DMS 273 treated with DMSO at 0.1 percent for 48 hours (cell line): ENCODE measurements at regions not wholly inside any gene's neighbourhood (a gene's known extent, or its start where the extent isn't known, plus 50 kb on each side); places are given as distances from the start of the nearest gene placed in this dataset.

Source experiments
- DNase-seq: peaks from one replicate; lab custom pipeline; 2025; lab: John Stamatoyannopoulos, UW

DNA sequence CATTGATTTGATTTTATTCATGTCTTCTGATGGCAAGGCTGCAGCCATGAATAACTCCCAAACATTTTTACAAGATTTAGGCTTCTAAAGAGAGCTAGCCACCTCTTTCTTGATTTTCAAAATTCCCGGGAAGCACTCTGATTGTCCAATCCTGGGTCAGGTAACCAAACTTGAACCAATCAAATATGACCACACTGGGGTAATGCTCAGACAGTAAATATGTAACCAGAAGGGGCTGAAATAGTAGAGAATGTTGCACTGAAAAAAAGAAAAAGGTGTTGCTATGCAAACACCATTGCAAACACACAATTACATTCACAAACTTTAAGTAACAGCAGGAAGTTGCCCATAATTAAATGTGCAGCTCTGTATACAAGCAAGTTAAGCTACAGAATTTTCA, 112.9 kb upstream of the IQCM start:
- DNase-seq: no peak

DNA sequence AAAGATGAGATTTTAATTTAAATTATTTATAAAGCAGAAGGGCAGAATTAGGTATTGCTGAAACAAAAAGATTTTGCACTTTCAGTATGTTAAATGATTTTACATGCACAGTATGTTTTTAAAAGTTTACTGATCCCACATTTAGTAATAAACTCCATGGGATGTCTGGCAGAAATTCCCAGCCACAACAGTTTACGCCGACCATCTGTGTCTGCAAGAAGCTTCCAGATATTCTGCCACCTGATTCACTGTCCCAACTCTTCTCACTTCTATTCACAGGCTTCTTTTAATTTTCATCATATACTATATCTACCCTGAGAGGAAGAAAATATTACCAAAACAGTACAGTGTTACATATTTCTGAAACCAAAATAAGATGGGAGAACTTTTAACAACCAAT, 115.8 kb upstream of the IQCM start:
- no peak for DNase-seq

DNA sequence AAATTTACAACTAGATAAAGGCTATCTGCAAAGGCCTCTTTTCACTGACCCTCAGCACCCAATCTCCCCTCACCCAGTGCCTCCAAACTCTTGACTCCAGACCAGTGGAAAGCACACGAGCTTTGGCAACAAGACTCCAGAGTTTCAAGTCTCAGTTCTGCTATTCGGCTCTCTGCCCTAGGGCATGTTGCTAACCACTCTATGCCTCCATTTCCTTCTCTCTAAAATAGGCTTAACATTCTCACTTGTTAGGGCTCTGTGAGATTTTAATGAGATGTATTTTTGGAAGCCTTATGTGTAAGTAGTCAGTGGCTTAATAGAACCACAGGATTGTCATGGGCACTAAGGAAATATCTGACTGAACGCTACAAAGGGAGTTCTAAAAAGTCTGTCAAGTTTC, 116.5 kb upstream of the IQCM start:
- DNase-seq: no peak

DNA sequence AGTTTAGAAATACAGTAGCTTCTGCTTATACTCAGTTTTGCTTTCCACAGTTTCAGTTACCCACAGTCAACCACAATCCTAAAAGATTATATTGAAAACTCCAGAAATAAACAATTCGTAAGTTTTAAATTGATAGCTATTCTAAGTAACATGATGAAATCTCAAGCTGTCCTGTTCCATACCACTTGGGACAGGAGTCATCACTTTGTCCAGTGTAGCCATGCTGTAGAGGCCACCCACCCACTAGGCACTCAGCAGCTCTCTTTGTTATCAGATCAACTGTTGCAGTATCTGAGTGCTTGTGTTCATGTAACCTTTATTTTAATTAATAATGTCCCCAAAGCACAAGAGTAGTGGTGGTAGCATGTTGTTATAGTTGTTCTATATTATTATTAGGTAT, 117.5 kb upstream of the IQCM start:
- DNase-seq: no peak

DNA sequence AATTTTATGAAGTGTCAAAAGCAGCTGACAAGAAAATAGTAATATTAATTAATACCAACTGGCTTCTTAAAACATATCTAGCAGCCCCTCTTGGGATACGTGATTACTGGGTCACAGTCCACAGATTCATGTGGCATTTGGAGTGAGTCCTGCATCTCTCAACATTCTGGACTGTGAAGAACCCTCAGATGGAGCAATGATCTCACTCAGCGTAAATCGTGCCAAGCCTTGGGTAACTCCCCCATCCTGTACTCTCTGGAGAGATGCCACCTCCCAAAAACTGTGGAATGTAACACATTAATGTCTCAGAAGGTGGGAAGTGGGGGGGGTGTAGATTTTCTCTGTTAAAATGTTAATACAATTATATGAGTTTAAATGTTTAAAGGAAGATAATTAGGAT, 118.2 kb upstream of the IQCM start:
- DNase-seq: no peak

DNA sequence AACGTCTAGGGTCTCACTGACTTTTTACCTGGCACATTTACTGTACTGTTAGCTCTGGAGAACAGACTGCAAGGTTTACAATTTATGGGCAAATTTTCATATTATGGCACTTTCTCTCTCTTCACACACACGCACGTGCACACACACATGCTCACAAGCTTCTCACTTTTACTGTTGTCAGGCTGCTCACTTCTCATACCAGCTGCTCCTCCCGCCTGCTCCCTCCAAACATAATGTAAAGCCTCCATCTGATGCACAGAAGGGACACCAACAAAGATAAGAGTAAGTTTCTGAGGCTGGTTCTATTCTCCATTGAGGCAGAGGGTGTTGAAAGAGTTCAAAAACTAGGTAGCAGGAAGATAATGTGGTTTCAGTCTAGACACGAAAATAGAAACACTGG, 128.9 kb upstream of the DCLK2 start:
- DNase-seq: no peak

DNA sequence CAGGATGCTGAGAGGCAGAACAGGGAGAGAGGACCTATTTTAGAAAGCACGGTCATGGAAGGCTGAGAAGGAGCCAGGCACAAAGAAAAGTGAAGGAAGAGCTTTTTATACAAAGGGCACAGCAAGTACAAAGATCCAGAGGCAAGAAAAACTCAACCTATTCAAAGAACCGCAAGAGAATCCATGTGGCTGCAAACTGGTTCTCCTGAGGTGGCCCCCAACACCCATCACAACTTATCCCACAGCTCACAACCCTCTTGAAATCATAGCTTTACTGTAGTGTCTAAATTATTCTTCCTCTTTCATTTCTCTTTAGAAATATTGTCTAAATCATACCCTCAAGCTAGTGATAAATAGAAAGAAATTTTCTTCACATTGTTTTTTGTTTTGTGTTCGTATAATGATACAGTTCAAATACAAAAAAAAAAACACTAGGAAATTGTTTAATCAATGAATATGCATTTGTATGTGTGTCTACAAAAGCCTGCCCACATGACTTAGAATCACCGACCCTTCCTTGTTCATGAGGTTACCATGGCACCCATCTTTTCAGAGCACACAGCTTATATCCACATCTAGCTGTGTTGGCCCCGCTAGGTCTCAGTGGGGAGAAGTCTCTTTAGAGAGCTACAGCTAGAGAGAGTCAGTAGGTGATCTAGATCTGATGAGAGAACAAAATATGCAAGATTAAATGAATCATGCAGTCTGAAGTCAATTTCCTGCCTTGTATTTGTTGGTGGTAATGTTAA, 126.9 kb upstream of the DCLK2 start:
- no peak for DNase-seq

DNA sequence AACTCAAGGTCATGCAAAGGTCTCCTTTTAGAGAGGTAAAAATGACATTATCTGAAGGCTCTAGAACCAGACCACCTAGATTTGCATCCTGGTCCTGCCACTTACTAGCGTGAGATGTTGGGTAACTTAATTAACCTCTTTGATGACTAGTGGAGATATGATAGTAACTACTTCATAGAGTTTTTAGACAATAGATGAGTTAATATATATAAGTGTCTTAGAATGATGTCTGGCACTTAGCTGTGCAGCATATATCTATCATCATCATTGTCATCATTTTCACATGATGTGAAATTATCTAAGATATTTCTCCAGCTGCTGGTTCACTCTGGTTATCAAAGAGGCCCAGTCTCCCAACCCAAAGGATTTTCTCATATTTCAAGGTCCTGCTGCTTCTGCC, 126.1 kb upstream of the DCLK2 start:
- DNase-seq: no peak

DNA sequence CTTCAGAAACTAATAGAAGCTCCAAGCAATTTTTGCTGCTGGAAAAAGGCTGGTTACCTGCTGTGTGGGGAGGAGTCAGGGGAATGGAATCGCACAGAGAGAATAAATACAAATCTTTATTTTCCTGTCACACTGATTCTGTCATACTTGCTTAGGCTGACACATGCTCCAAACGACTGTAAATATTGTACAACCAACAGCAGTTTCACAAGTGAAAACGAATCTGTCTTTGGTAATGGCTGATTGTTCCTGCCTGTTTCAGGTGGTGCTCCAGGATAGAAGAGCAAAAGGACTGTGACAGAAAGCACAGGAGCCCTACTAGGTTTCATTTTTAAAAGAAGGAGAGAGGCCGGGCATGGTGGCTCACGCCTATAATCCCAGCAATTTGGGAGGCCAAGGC, 125.5 kb upstream of the DCLK2 start:
- no peak for DNase-seq

DNA sequence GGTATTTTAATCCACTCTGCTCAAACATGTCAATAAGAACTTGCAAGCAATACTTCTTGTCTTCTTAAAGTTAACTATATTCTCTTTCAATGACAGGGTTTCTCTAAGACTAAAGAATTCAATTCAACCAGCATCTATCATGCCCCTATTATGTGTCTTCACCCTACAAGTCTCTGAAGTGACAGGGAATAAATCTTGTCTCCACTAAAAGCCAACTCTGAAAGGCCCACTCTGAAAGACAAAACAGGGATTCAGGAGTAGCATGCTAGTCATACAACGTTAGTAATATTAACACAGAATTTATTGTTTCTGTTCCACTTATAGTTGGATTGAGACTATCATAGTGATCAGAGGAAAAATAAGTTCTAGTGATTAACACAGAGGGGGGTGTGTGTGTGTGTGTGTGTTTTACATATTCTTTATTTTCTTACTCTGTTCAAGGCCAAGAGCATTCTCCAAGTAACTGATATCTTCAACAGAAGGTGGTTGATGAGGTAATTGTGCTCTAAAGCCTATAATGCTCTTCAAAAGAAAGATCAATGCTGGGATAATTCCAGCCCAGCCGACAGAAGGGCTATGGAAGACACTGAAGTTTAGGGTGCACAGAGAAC, 122.4 kb upstream of the DCLK2 start:
- DNase-seq: no peak

DNA sequence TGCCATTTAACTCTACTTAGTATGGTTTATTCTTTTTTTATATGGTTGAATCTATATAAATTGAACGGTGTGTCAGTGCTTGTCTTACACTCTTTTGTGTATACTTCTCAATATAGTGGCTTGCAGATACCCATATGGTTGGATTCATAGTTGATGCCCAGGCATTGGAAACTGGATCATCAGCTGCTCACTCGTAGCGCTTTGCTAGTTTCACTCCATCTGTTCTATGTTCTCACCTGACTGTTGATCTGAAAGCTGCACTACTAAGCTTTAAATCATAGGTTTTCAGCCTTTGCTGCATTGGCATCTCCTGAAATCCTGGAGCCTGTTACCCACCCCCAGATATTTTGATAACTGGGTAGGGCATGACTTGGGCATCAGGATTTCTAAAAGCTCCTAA, 121.6 kb upstream of the DCLK2 start:
- DNase-seq: no peak

DNA sequence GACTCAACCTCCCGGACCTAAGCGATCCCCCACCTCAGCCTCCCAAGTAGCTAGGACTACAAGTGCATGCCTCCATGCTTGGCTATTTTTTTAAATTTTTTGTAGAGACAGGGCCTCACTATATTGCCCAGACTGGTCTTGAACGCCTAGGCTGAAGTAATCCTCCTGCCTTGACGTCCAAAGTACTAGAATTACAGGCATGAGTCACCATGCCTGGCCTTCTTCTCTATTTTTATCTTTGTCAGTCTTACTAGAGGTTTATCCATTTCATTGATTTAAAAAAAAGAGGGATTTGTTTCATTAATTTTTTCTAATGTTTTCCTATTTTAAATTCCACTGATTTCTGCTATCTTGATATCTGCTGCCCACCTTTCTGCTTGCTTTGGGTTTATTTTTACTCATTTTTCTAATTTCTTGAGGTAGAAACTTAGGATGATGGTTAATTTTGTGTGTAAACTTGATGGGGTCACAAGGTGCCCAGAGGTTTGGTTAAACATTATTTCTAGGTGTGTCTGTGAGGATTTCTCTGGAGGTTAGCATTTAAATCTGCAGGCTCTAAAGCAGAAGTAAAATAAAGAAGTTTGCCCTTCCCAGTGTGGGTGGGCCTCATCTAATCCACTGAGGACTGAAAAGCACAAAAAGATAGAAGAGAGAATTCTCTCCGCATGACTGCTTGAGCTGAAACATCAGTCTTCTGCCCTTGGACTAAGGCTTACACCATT, 116.2 kb upstream of the DCLK2 start:
- no peak for DNase-seq

DNA sequence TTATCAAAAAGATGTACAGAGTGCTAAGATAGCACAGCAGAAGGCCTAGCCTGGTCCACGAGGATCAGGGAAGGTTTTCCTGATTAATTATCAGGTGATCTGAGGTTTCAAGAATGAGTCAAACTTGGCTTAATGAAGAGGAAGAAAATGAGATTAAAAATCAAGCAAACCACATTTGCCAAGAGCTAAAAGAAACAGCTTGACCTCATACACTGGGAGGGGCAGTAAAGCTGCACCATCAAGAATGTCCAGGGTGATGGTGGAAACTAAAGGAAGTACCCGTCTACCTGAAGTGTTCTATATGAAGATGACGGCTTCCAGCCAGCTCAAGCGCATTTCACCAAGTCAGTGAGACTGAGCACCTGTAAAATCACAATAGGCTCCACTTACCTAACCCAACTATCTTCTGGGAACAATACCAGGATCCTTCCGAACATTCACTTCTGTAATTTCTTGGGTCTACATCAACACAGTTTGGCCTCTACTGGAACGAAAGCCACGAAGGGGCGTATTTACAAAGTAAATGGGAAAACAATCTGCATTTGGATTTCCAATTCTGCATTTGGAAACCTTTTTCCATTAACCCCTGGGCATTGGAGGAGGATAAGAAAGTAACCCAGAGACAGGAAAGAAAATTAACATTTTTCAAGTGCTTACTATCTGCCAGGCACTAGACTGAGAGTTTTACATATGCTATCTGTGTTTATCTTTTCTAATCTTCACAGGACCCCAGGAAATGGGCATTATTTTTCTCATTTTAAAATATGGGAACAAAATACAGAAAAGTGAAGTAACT, 114.0 kb upstream of the DCLK2 start:
- DNase-seq: no peak

DNA sequence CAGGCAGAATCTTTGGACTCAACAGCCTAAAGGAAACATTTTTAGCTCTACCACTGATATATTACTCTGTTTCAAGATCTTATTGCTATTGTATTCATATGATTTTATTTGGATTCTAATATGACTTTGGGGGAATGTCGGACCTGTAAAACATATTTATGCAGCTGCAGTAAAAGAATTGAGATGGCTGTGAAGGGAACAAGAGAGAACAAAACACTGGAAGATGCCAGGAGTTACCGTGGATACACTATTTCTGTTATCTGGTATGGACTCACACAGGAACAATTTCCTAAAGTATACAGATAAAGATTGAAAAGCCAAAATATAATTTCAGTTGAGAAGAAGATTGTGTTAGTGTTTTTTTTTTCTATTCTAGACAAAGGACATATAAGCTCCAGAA, 113.0 kb upstream of the DCLK2 start:
- no peak for DNase-seq

DNA sequence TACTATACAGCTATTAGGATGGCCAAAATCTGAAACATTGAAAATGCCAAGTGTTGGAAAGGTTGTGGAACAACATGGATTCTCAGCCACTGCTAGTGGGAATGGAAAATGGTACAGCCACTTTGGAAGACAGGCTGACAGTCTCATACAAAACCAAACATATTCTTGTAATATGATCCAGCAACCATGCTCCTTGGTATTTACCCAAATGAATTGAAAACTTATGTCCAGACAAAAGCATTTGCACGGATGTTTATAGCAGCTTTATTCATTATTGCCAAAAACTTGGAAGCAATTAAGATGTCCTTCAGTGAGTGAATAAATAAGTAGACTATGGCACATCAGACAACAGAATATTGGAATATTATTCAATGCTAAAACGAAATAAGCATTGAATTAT, 105.8 kb upstream of the DCLK2 start:
- DNase-seq: no peak

DNA sequence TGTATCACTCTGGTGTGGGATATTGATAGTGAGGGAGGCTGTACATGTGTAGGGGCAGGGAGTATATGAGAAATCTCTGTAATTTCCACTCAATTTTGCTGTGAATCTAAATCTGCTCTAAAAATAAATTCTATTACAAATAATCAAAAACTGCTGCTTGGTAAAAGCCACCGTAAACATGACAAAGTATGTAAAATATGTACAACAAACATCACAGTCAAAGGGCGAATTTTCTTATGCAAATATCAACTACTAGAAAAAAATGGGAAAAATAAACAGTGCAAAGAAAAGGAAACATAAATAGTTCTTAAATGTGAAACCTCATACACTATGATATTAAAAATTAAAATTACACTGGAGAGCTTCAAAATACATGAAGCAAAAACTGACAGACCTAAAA, 105.1 kb upstream of the DCLK2 start:
- no peak for DNase-seq

DNA sequence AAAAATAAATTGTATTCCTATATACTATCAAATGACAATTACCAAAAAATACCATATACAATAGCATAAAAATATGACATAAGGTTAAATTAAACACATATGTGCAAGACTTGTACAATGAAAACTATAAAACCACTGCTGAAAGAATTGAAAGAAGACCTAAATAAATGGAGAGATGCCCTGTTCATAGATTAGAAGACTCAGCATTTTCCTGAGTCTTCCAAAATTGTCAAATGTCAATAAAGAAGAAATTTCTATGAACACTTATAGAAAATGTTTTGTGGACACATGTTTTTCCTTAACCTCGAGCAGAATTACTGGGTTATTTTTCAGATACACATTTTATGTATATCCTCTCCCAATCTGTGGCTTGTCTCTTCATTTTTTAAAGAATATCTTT, 103.1 kb upstream of the DCLK2 start:
- DNase-seq: no peak

DNA sequence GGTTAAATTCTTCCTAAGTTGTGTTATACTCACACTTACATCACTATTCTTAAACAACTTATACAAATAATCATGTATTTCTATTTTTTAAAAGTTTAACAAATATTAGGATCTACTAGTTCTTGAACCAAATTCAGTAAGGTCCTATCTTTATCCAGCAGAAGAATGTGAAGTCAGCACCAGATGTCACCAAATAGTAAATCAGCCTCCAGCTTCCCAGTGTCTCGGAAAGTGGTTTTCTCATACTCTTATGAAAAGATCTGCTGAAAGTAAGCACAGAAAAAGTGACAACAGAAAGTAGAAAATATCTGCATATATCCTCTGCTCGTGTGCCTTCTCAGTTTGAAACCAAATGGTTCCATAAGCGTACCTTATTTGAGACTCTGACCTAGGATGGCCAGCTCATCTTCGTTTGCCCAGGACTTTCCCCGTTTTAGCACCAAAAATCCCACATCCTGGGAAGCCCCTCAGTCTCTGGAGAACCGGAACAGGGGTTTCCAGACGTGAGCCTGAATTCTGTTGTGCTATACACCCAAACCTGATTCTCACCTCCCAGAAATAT, 98.0 kb upstream of the DCLK2 start:
- DNase-seq: no peak

DNA sequence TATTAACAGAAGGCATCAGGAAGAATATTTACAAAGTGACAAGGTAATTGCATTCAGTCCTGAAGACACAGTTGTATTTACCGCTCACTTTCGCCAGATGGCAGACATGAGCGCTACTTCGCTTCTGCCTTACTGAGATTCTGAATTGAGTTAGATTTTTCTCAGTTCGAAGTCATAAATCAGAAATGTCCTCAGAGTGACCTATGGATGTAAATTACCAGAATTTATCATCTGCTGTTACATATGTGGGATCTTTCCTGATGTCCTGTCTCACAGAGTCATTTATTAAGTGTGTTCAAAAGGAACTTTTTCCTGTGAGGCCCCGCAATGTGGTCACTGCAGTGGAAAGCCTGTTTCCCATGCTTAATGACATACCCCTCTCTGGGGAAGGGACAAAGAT, 97.3 kb upstream of the DCLK2 start:
- DNase-seq: peak; percentile 3

DNA sequence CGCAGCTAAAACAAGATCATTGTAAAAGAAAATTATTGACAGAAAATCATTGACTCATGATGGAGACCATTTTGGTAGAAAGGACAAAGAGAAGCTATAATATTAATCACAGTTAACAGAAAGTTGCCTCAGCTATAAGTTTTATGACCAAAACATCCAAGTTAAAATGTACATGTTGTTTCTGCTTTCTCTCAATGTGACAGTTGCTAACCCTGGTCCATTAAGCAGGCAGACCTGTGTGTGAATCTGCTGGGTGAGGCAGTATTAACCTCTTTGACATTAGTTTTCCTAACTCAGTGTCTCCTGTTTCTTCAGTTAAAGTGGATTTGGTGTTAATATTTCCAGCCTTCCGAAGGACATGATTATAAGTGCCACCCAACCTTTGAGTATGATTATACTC, 94.8 kb upstream of the DCLK2 start:
- DNase-seq: no peak

DNA sequence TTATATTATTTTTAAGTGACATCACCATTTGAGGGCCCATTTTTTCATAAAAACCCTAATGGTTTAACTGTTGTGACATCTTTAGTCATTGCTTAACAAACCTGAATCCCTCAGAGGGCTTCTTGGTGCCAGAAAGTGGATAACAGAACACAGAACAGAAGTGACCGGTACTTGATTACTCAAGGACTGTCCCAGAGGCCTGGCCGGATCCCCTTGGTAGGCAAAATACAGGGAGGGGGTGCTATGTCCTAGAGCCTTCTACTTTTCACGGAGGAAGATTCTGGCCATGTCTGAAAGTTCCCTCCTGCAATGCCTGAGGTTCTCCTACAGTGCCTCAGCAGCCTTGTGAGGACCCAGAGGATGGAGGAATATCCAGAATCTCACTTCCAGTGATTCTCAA, 94.3 kb upstream of the DCLK2 start:
- DNase-seq: no peak

DNA sequence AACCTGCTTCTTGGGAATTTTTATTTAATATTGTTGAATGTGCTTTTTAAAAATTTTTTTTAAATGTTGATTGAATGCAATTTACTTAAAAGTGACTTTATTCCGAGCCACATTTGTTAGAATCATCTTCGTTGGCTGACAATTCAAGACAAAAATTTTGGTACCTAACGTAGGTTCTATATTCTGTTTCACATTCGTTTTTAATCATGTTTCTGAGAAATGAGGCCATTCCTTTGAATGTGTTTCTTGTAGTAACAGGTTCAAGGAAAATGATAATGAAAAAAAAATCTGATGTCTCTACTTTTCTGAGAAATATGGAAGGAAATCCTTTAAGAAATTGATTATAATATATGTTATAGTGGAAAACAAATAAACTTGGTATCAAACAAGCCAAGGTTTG, 92.3 kb upstream of the DCLK2 start:
- no peak for DNase-seq
